Sciatic nerve (tissue), 2 donors: ENCODE measurements at regions not wholly inside any gene's neighbourhood (a gene's known extent, or its start where the extent isn't known, plus 50 kb on each side); places are given as distances from the start of the nearest gene placed in this dataset.

Experiments
- ATAC-seq: fragments of 200-7000 bp; cut with Tn5 transposase; one replicate; pipeline ENCODE4 v1.9.1; 2020; ENCODE audit warnings: mild to moderate bottlenecking, moderate library complexity
- DNase-seq: peaks from one replicate; pipeline ENCODE4 v3.0.0-alpha.2; 2020; ENCODE audit warnings: low spot score
- intact Hi-C: fragments of 100-400 bp; cut with DNase I; formaldehyde crosslinking; loops from one replicate; pipeline ENCODE4 v1.14.2; 2022
- donor health status: DM: no; HTN: no; CAD: no.
- donor health status: DM: no; HTN: no; CAD: no.

DNA sequence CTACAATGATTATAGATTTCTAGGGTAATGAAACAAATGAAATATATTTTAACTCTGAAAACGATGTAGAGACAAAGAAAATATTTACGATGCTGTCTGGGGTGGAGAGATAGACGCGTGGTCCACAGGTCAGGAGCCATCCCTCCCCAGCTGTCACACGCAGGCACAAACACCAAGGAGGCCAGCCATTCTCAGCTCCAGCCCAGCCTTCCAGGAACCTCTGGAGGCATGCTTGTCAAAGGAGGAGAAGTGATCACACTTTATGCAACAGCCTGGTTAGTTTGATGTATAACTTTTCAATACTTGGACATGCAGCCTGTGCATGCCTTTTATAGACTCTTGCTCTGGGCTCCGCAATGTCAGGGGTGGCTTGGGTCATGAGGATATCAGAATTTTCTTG, 391.5 kb upstream of the MGMT start:
- DNase-seq (no peak), ATAC-seq (no peak)
- intact Hi-C loops: no loop called here

DNA sequence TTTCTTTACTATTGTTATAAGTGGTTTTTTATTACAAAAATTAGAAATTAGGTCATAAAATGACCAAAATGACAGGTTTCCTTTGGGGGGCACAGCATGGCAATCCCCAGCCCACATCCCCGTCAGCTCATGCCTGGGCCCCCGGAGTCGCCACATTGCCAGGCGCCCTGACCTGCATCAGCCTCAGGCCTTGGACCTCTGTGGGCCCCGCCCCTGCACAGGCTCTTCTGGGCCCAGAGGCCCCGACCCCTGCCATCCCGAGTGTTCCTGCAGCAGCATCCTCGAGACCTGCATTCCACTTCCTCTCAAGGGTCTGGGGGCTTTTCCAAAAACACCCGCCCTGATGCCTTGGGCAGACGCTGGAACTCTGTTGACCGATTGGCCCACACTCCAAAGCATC, 391.1 kb upstream of the MGMT start:
- DNase-seq (no peak), ATAC-seq (no peak)
- intact Hi-C loops: no loop called here

DNA sequence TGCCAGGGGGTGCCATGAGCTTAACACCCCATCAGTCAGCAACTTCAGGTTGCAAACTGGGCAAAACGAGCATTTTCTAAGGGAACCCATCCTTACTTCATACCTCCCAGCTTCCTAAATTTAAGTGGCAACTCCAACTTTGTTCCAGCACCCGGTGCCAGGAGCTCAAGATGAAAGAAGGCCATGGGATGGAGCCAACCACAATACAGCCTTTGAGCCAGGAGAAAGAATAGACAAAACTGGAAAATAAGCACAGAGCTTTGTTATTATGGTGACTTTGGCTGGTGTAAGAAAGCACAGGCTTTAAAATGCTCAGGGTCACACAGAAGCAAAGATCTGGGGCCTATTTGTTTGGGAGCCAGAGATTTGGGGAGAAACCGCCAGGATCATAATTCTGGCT, 388.7 kb upstream of the MGMT start:
- DNase-seq (no peak), ATAC-seq (peak; percentile 38)
- intact Hi-C loops: no loop called here

DNA sequence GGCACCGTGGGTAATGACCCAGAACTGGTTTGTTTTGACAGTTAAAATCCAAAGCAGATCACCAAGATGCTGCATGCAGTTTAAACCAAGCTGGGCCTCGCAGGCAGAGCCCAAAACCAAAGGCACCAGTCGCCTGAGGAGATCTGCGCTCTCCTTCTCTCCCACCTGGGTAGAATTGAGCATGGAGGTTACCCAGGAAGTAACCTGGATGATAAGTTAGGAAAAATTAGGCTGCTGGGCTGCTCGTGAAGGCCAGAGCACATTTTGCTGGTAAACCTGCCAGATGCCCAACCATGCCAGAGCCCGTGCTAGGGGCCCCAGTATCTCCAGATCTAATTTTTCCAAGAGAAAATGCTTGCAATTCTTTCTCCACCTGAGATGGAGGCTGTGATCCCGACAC, 388.3 kb upstream of the MGMT start:
- DNase-seq (no peak), ATAC-seq (peak; percentile 22)
- intact Hi-C loops: no loop called here

DNA sequence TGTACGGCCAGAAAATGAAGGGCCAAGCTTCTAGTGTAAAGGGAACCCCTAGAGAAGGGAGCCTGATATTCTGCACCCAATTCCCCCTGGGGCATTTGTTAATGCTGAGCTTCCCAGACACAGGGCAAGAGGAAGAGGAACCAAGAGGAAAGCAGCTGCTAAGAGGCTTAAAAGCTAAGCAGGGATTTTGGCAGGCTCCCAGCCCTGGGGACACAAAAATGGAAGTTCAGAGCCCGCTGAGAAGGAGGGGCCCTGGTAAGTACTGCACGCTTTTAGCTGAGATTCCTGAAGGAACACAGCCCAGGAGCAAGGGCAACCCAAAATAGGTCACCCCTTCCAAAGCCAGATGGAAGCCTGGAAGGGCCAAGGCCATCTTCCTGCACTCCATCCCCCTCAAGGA, 387.3 kb upstream of the MGMT start:
- peak; percentile 28 for ATAC-seq
- intact Hi-C loops: no loop called here
- DNase-seq: peak; percentile 71

DNA sequence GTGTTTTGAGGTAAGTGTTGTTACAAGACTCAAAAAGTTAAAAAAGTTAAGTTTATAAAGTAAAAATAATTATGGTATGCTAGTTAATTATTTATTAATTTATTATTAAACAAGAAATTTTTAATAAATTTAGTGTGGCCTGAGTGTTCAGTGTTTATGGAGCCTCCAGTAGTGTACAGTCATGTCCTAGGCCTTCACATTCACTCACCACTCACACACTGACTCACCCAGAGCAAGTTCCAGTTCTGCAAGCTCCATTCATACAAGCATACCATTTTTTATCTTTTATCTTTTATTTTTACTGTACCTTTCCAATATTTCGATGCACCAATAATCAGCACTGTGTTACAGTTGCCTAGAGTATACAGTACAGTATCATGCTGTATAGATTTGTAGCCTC, 381.2 kb upstream of the MGMT start:
- ATAC-seq: no peak
- intact Hi-C loops: no loop called here
- no peak for DNase-seq

DNA sequence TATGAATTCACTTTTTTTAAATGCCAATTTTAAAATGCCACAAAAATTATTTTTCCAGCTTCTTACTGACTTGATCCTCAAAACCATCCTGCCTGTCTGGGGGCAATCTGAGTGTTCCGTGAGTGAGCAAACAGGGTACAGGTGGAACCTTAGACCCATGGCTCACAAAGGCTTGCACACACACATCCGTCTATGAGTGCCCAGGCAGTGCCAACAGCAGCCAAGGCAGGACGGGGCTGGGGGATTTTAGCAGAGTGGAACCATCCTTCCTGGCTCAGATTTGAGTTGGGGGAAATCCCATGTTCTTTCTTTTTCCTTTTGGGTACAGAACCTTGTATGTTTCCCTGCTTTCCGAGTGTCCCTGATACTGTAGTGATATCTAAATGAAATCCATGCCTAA, 377.7 kb upstream of the MGMT start:
- no peak for ATAC-seq

DNA sequence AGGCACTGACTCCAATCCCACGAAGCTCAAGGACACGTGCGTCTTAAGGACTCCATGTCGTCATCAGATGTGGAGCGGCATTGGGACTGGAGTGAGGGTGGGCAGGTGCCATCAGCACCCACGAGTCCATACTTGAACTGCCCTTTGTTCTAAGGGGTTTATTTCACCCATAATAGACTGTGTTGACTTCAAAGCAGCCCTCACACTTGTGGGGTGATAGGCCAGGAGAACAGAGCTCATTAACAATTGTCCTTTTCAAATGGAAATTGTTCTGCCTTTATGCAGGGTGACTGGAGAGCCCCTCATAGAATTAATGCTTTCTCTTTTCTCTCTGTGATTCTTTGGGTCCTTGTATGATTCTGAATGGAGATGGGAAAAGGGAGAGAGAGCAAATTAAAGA, 376.9 kb upstream of the MGMT start:
- no peak for ATAC-seq

More for the DNA sequence above, 377.7 kb upstream of the MGMT start:
- no peak for DNase-seq
- intact Hi-C loops: no loop called here

DNA sequence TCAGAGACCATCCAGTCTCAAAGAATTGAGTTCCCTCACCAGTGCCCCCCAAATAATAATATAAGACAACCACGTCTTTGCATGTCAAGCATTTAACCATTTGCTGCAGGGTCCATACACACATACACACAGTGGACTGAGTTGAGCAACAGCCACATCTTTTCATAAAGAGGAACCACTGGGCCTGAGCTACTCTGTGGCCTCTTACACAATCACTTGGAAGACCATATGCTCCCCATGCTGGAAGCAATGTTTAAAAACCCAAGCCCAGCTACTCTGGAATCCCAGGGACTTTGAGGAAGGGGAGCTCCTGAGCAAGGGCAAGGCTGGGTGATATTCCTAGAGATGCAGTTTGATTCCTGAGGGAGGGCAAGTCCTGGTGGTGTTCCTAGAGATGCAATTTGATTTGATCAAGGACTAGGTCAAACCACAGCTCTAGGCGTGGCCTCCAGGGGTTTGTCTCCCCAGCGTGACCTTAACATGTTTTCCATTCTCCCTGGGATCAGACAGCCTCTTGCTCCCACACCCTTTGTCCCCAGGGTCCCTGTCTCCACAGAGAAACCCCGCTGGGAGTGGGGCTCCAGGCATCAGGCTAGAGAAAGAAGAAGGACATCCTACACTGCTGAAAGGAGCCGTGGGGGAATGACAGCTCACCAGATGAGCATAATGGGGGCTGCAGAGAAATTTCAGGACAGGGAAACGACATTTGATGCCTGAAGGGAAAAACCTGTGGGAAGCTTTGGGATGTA, 376.2 kb upstream of the MGMT start:
- intact Hi-C loops: no loop called here
- no peak for DNase-seq
- ATAC-seq: peak; percentile 86

More for the DNA sequence above, 376.9 kb upstream of the MGMT start:
- no peak for DNase-seq
- intact Hi-C loops: no loop called here

DNA sequence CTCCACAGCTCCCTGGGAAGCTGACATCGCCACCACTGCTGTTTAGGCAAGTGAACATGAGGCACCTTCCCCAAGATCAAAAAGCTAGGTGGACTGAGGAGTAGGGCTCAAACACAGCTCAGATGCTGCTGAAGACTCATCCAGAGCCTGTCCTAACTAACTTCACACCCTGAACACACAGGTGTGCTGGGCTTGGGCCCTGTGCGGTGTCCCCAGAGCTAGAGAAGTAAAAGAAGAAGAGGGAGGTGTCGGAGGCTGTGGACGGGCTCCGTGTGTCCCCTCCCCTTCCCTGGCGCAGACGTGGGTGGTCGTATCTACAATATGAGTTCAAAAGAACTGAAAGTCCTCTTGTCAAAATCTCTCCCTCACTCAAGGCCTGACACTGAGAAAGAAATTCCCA, 373.4 kb upstream of the MGMT start:
- DNase-seq: no peak
- no peak for ATAC-seq
- intact Hi-C loops: no loop called here

DNA sequence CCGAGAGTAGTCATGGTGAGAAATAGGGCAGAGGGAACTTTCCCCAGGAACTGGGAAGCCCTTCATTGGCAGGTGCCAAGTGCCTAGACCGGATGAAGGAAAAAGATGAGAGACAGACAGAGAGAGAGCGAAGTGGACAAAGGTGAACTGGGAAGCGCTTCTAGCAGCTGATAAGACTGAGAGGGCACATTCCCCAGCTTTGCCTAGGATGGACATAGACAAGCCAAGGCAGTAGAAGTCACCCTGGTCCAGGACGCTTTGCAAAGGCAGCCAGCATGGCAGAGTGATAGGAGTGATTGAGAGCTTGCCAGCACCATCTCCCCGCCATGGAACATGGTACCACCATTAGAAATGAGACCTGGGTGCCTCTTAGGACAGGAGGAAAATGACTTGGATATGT, 372.8 kb upstream of the MGMT start:
- ATAC-seq: no peak

DNA sequence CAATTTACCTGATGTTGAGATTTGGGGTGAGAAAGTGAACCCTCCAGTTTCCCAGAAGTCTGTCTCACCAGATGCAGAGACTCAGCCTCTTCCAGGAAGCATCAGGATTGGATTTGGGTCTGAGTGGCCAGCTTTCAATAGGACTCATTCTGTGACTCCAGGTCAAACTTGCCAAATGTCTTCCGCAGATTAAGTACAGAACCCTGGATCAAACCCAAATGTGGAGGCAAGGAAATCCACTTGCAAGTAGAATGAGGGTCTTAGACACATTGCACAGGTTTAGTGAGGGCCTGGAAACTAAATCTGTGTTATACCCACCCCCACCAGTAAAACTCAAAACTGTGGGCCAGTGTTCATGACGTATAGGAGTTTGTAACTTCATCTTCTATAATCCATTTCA, 372.2 kb upstream of the MGMT start:
- DNase-seq (no peak), ATAC-seq (no peak)
- intact Hi-C loops: no loop called here

More for the DNA sequence above, 372.8 kb upstream of the MGMT start:
- intact Hi-C loops: no loop called here
- no peak for DNase-seq

DNA sequence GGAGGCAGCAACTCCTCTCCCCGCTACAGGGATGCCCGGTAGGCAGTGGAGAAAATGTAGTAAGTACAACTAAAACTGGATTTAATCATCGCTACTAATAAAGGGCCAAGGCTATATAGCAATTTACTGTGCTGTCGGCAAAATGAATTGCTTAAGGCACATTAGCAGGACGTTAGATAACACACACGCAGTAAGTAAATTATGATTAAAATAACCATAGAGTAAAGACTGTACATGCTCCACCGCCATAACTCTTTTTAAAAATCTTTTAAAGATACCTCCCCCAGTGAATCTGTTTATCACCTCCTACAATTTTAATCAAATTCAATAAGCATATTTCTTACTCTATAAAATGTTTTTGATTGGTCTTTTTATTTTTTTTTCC, 371.4 kb upstream of the MGMT start:
- intact Hi-C loops: no loop called here

DNA sequence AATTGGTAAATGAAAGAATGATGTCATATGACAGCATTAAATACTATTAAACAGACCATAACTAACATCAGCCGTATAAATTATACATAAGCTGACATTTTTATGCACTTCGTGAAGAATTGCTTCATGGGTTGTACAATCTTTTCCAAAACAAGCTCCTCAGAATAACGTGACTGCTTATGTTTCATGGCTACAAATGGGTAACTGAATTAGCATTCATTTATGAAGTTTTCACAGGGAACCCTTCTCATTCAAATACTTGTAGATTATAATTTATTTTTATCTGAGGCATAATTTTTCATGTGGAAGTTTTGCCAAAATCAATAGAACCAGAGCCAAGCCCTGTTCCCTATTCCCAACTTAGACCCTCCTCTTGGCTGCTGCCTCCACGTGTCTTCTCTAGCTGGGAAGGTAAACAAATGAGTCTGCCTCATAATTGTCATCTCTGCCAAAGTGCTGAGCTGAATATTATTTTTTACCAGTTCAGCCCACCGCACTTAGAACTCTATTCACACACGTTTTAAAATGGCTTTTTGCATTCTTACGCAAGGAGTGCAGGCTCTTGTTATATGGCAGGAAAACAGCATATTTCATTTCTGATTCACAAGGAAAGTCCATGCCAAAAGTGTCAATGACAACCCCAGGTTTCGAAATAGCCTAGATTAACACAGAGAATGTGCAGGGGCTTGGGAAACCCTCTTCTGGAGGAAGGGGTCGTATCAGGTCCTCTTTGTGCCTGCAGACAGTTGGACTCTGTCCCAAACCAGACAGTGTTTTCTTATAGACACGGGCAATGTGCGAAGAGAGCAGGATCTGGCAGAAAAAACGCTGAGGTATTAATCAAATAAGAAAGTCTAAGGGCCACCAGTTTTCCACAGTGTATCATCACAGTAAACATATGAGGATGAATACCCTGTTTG, 370.7 kb upstream of the MGMT start:
- DNase-seq (no peak), ATAC-seq (peak; percentile 94)
- intact Hi-C loops: no loop called here

More for the DNA sequence above, 371.4 kb upstream of the MGMT start:
- no peak for ATAC-seq
- no peak for DNase-seq

DNA sequence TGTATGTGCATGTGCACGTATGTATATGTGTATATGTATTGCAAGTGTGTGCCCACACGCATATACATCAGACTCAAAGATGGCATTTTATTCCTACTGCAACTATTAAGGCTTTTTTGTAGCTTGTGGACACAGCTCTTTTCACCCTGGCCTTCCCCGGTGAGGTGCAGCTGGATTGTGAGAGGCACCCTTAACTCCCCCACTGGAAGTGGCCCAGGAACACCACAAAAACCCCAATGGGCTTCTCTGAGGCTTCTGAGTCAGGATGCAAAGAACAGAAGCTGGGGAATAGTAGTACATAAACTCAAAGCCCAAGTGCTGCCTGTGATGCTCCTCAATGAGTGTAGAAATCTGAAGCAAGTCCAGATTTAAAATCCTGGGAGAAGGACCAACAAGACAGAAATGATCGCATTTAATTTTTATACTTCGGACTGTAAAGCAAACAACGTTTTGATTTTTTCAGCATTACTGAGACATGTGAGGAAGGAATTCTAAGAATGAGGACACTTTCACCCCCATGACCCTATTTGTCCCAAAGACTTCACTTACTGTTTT, 369.2 kb upstream of the MGMT start:
- ATAC-seq (no peak), DNase-seq (no peak)
- intact Hi-C loops: no loop called here

DNA sequence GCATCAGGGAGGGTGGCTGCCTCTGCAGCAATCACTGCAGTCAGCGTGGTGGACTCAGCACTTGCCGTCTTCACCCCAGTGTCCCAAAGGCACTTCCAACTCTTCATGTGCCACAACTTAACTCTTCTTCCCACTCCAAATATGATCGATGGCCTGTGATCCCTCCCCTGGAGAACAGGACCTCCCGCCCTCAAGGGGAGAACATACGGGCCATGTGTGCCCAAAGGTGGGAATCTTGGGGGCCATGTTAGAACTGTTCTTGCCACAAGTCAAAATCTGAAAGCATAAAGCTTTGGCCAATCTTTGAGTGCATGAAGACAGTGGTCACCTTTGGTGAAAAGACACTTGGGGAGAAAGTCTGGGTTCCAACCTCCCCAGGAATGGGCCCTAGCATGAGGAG, 368.5 kb upstream of the MGMT start:
- intact Hi-C loops: no loop called here
- DNase-seq: no peak
- no peak for ATAC-seq

DNA sequence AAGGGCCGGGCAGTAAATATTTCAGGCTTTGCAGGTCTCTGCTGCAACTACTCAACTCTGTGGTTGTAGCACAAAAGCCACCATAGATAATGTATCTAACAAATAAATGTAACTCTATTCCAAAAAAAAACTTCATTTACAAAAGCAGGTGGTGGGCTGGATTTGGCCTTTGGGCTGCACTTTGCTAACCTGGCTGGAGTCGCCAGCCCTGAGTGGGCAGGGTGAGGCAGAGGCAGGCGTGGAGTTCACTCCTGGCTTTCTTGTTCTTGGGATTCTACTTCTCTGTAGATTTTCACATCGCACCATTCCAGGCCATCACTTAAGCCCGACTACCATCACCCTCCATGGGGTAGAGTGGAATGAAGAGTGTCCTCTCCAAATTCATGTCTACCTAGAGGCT, 367.6 kb upstream of the MGMT start:
- intact Hi-C loops: no loop called here
- no peak for ATAC-seq
- DNase-seq: no peak

DNA sequence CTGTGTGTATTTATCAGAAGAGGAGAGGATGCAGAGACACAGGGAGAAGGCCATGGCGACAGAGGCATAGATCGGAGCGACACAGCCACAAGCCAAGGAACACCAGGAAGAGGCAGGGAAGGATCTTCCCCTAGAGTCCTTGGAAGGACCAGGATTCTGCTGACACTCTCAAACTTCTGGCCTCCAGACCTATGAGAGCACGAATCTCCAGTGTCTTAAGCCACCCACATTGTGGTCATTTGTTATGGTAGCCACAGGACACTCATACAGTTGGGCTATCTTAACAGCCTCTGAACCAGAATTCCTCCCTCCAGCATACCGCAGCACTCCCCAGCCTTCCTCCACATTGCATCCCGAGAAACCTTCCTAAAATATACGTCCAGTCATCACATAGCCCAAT, 367.0 kb upstream of the MGMT start:
- DNase-seq: no peak
- intact Hi-C loops: no loop called here
- ATAC-seq: no peak

DNA sequence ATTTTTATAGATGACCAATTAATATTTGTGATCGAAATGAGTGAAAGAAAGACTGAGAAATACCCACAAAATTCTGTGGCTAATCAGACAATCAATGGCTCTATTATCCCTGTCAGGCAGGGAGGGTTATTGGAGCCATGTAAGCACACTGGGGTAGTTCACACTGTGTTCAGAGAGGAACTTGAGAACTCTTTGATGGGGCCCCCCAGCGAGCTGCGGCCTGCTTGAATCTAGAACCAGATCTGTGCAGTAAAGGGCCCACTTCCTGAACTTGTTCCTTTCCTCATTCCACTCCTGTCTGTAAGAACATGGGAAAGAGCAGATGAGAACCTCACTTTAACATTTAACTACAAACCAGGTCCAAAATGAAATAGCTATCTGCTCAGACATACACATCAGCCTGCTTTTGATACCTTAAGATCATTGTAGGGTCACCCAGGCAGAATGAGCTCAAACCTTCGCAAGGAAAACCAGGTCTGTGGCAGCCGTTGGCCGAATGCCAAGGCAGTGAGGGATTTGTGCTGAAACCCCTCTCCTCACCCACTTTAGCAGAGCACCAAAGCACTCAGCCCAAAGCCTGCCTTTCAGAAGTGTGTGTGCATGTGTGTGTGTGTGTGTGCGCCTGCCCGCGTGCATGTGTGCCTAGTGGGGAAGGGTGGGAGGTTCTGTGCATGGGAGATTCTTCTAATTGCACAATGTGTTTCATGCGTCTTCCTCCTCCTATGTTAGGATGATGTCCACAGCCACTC, 365.6 kb upstream of the MGMT start:
- intact Hi-C loops: no loop called here
- ATAC-seq (no peak), DNase-seq (no peak)
